ENCODE measurements at regions not wholly inside any gene's neighbourhood (a gene's known extent, or its start where the extent isn't known, plus 50 kb on each side); places are given as distances from the start of the nearest gene placed in this dataset.

DNA sequence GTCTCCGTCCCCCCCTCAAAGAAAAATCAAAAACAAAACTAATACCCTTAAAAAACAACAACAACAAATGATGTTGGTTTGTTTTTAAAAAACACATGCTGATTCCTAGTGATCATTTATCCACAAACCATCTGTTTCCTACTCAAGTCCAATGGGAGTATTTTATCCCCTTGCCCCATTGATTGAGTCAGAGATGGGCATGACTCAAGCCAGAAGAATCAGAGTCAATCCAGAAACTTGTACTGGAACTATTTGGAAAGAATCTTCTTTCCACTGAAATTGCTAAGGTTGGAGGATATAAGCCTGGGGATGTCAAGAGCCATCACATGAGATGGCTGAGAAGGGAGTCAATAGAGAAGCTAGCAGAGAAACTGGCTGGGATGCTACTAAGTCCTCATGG lies 176.4 kb downstream of the MIS18A start:
- Histone ChIP-seq H3K4me1 (ENCODE audit: control insufficient read depth, extremely low read depth, insufficient read depth, low read length) (no peaks in the 10 kb centered on the region), H3K9ac (ENCODE audit: control insufficient read depth, extremely low read depth, insufficient read depth, low read length) (no peak overlapping the region), H3K27ac (ENCODE audit: control insufficient read depth, insufficient read depth, low read length) (no peak overlapping the region), H3K4me3 (ENCODE audit: control insufficient read depth in 2 of 3, extremely low read depth in 1 of 3, insufficient read depth in 2 of 3, low read depth in 1 of 3, low read length in 3 of 3) (no peak overlapping the region), H3K36me3 (ENCODE audit: control insufficient read depth in 2 of 2, extremely low read depth in 1 of 2, insufficient read depth in 2 of 2, low read length in 2 of 2) (no peaks in the 10 kb centered on the region), H3K9me3 (ENCODE audit: control insufficient read depth, low read depth, low read length) (no peaks in the 10 kb centered on the region), H4K20me1 (ENCODE audit: control insufficient read depth, extremely low read depth, insufficient read depth, low read length) (no peaks in the 10 kb centered on the region), H2AFZ (ENCODE audit: control insufficient read depth, low read length) (no peak overlapping the region), H3K79me2 (ENCODE audit: control insufficient read depth, insufficient read depth, low read length) (no peaks in the 10 kb centered on the region), H3K9me1 (ENCODE audit: control insufficient read depth, extremely low read depth, insufficient read depth, low read length) (no peaks in the 10 kb centered on the region), H3K4me2 (ENCODE audit: control insufficient read depth, extremely low read depth, insufficient read depth, low read depth, low read length) (no peak overlapping the region), H3K27me3 (ENCODE audit: control insufficient read depth, extremely low read depth, insufficient read depth, low read length) (no peaks in the 10 kb centered on the region)
- no peak for TF ChIP-seq EZH2 (IDR thresholded peaks at IDR 0.05; ENCODE audit: low read length)
- TF ChIP-seq, protein P1, sequence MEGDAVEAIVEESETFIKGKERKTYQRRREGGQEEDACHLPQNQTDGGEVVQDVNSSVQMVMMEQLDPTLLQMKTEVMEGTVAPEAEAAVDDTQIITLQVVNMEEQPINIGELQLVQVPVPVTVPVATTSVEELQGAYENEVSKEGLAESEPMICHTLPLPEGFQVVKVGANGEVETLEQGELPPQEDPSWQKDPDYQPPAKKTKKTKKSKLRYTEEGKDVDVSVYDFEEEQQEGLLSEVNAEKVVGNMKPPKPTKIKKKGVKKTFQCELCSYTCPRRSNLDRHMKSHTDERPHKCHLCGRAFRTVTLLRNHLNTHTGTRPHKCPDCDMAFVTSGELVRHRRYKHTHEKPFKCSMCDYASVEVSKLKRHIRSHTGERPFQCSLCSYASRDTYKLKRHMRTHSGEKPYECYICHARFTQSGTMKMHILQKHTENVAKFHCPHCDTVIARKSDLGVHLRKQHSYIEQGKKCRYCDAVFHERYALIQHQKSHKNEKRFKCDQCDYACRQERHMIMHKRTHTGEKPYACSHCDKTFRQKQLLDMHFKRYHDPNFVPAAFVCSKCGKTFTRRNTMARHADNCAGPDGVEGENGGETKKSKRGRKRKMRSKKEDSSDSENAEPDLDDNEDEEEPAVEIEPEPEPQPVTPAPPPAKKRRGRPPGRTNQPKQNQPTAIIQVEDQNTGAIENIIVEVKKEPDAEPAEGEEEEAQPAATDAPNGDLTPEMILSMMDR (optimal IDR thresholded peaks at IDR 0.05 in 1 of 3, IDR thresholded peaks at IDR 0.05 in 1 of 3, conservative IDR thresholded peaks at IDR 0.05 in 1 of 3; ENCODE audit: extremely low read depth in 1 of 3, insufficient read depth in 2 of 3, low read length in 3 of 3): no peak
- DNase-seq (ENCODE audit: low read depth, low spot score) (no peak), FAIRE-seq (no peak)
- dilution Hi-C loops (cut with MboI; ENCODE audit: extremely low pct_ligation_motif_present, low sequenced_read_pairs): no loop called here

DNA sequence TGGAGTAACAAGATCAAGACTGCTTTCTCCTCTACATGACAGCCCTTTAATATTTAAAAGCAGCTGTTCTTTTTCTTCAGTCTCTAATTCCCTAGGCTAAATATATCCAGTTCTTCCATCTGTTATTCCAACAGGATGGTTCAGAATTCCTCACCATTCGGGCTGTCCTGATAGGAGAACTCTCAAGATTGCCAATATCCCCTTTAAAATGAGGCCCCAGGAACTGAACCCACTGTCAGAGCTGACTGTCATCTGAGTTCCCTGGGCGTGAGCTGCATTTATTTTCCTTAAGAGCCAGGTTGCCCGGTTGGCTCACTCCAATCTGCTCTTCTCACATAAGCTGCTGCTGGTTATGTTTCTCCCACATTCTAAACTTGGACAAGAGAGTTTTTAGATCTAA lies 177.6 kb downstream of the MIS18A start:
- Histone ChIP-seq H3K36me3 (ENCODE audit: control insufficient read depth in 2 of 2, extremely low read depth in 1 of 2, insufficient read depth in 2 of 2, low read length in 2 of 2) (no peaks in the 10 kb centered on the region), H3K4me1 (ENCODE audit: control insufficient read depth, extremely low read depth, insufficient read depth, low read length) (no peaks in the 10 kb centered on the region), H2AFZ (ENCODE audit: control insufficient read depth, low read length) (no peak overlapping the region), H3K9me1 (ENCODE audit: control insufficient read depth, extremely low read depth, insufficient read depth, low read length) (no peaks in the 10 kb centered on the region), H3K27me3 (ENCODE audit: control insufficient read depth, extremely low read depth, insufficient read depth, low read length) (no peaks in the 10 kb centered on the region), H3K9ac (ENCODE audit: control insufficient read depth, extremely low read depth, insufficient read depth, low read length) (no peak overlapping the region), H3K4me3 (ENCODE audit: control insufficient read depth in 2 of 3, extremely low read depth in 1 of 3, insufficient read depth in 2 of 3, low read depth in 1 of 3, low read length in 3 of 3) (no peak overlapping the region), H3K79me2 (ENCODE audit: control insufficient read depth, insufficient read depth, low read length) (no peaks in the 10 kb centered on the region), H3K9me3 (ENCODE audit: control insufficient read depth, low read depth, low read length) (no peaks in the 10 kb centered on the region), H3K4me2 (ENCODE audit: control insufficient read depth, extremely low read depth, insufficient read depth, low read depth, low read length) (no peak overlapping the region), H4K20me1 (ENCODE audit: control insufficient read depth, extremely low read depth, insufficient read depth, low read length) (no peaks in the 10 kb centered on the region), H3K27ac (ENCODE audit: control insufficient read depth, insufficient read depth, low read length) (no peak overlapping the region)
- no peak for TF ChIP-seq EZH2 (IDR thresholded peaks at IDR 0.05; ENCODE audit: low read length)
- TF ChIP-seq, protein P1 (optimal IDR thresholded peaks at IDR 0.05 in 1 of 3, IDR thresholded peaks at IDR 0.05 in 1 of 3, conservative IDR thresholded peaks at IDR 0.05 in 1 of 3; ENCODE audit: extremely low read depth in 1 of 3, insufficient read depth in 2 of 3, low read length in 3 of 3): no peak
- DNase-seq (ENCODE audit: low read depth, low spot score): no peak
- dilution Hi-C loops (cut with MboI; ENCODE audit: extremely low pct_ligation_motif_present, low sequenced_read_pairs): no loop called here
- FAIRE-seq: no peak

All from keratinocyte (primary cell).